WI38 (cell line): ENCODE measurements at regions not wholly inside any gene's neighbourhood (a gene's known extent, or its start where the extent isn't known, plus 50 kb on each side); places are given as distances from the start of the nearest gene placed in this dataset.

Experiments
- H3K4me3 ChIP-seq: 2 replicates; pipeline ENCODE4 v1.5.1; 2011; ENCODE audit warnings: low read depth, mild to moderate bottlenecking, control low read depth, low read length
- CTCF ChIP-seq: IDR thresholded peaks from 2 replicates; pipeline ENCODE4 v1.5.1; 2012; ENCODE audit warnings: low read depth, mild to moderate bottlenecking, control low read depth, low read length

DNA sequence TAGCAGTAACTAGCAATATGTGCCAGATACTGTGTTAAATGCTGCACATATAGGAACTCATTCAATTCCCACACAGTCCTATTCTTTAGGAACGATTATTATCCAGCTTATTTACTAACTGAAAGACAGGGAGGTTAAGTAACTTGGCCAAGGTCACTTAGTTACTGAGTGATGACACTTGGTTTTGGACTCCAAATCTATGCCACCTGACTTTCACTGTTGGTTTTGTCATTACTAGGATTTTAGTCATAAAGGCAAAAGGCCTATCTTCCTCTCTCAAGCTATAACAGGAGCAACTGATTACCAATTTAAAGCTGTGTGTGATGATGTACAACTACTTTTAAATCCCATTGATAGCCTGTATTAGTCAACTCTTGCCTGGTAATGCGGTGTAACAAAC is 138.9 kb upstream of the STX18 start:
- no peak for TF ChIP-seq CTCF
- no peak overlapping the region for H3K4me3 ChIP-seq

DNA sequence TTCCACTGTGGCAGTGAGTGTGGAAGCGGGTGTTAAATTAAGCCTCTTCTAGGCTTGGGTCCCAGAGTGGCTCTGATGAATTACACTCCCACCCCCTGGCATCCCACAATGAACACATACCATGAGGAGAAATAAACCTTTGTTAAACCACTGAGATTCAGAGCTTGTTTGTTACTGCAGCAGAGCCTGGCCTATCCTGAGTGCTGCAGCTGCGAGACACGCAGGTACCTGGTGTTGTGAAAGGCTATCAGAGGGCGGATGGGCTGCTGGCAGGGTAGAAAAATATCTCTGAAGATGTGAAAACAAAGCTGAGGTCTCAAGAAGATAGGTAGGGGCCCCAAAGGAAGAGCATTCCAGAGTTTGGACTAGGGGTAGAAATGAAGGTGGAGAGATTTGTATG is 138.4 kb upstream of the STX18 start:
- no peak for TF ChIP-seq CTCF
- H3K4me3 ChIP-seq, result no peak overlapping the region

GRCh38 chr4:4677556-4678522 is 136.0 kb upstream of the STX18 start:
- H3K4me3 ChIP-seq, result no peak overlapping the region

DNA sequence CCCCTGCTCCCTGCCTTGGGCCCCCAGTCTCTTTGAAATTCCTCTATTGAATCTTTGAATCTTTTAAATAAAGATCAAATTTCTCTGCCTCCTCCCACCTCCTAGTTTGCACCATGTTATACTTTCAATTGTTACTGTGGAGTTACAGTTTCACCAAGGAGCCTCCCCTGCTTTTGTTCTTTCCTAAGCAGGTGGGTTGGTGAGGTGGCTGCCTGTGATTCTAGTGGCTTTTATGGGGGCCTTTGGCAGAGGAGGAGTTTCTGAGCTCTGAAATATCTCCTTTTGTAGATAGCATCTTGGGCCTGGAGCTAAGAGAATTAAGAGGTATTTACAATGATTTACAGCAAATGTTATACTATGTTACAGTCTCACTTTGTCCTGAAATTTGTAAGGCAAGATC is 133.8 kb upstream of the STX18 start:
- TF ChIP-seq CTCF, result no peak
- H3K4me3 ChIP-seq, result no peak overlapping the region

More at GRCh38 chr4:4677556-4678522, 136.0 kb upstream of the STX18 start:
- TF ChIP-seq CTCF, result peak; percentile 52

GRCh38 chr4:4675051-4675581 is 133.3 kb upstream of the STX18 start:
- no peak overlapping the region for H3K4me3 ChIP-seq
- TF ChIP-seq CTCF, result no peak

GRCh38 chr4:4673070-4673469 is 131.2 kb upstream of the STX18 start:
- no peak overlapping the region for H3K4me3 ChIP-seq
- no peak for TF ChIP-seq CTCF

DNA sequence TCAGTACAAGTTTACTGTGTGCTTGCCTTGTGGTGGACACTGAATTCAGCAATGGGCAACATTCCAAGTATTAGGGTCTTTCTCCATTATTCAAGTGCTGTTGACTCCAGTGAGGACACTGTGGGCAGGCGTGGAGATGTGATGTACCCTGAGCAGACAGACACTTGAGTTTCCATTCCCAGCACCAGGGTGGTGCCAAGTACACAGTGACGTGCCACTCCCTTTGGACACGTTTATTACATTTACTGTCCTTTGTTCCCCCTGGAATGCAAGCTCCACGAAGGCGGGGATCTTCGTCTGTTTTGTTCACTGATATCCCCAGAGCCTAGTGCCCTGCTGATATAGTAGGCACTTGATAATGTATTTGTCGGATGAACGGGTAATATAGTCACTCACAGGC is 130.6 kb upstream of the STX18 start:
- H3K4me3 ChIP-seq, result no peak overlapping the region
- no peak for TF ChIP-seq CTCF
